Mammary epithelial cell (primary cell): ENCODE measurements at regions not wholly inside any gene's neighbourhood (a gene's known extent, or its start where the extent isn't known, plus 50 kb on each side); places are given as distances from the start of the nearest gene placed in this dataset.

Experiments used
- CTCF ChIP-seq, 2 donors: IDR thresholded peaks in 1 of 2; conservative IDR thresholded peaks in 1 of 2; 2 replicates each; pipeline ENCODE4 v1.5.1; 2011 to 2012; ENCODE audit warnings: inconsistent platforms in 2 of 2, low read length in 2 of 2, mild to moderate bottlenecking in 2 of 2, control low read depth in 1 of 2, low read depth in 1 of 2; ENCODE audit not compliant: insufficient read depth in 1 of 2; ENCODE audit errors: extremely low read depth in 1 of 2
- EZH2 ChIP-seq: IDR thresholded peaks from 2 replicates; pipeline ENCODE4 v1.6.1; 2012; ENCODE audit warnings: low read length, inconsistent platforms, borderline replicate concordance

GRCh38 chr22:47307822-47308221 is 545.4 kb downstream of the TBC1D22A start:
- TF ChIP-seq CTCF (conservative IDR thresholded peaks at IDR 0.05 in 1 of 2, IDR thresholded peaks at IDR 0.05 in 1 of 2; ENCODE audit: extremely low read depth in 1 of 2, insufficient read depth in 1 of 2, low read depth in 1 of 2, low read length in 2 of 2) (no peak), EZH2 (no peak)
